ENCODE measurements at regions not wholly inside any gene's neighbourhood (a gene's known extent, or its start where the extent isn't known, plus 50 kb on each side); places are given as distances from the start of the nearest gene placed in this dataset.

DNA sequence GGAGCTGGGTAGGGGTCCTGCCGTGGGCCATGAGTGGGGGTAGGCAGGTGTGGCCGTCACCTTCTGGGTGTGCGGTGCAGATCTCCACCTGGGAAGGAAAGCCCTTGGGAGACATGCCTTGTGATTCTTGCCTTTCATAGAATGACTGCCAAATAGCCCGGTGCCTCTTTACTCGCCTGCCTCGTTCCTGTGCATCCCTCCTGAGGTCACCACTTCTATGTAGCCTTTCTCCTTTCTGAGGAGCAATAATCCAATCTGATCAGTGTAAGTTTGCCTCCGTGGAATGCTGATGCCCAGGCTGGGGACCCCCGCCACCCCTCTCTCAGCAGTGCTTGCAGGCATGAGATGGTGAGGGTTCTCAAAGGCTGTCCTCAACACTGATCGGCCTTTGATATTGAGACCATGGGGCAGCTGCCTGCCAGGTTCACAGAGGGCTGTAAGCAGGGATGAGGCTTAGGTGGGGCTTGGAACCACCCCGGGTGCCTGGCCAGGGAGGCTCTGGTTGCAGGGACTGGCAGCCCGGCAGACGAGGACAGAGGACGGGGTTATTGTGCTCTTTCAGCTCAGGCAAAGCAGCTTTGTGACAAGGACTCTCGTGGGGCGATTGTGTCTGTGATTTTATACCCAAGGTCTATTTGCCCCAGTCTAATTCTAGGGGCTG is 86.1 kb upstream of the WNT7B start:
- Histone ChIP-seq H3K4me2 (no peak overlapping the region), H3K27me3 (peaks cover 100% of the 10 kb centered on the region), H3K36me3 (no peaks in the 10 kb centered on the region), H3K27ac (no peak overlapping the region), H3F3A (ENCODE audit: low read depth) (no peaks in the 10 kb centered on the region), H2AFZ (replicated peaks) (no peak overlapping the region), H3K4me3 (no peak overlapping the region), H3K9ac (no peak overlapping the region), H3K4me1 (no peaks in the 10 kb centered on the region), H4K20me1 (ENCODE audit: low read depth) (no peaks in the 10 kb centered on the region), H3K79me2 (ENCODE audit: low read depth) (no peaks in the 10 kb centered on the region), H3K9me3 (ENCODE audit: low read depth) (no peaks in the 10 kb centered on the region)
- TF ChIP-seq EZH2phosphoT487 (IDR thresholded peaks at IDR 0.05) (no peak), EZH2 (IDR thresholded peaks at IDR 0.05) (no peak), CTCF (IDR thresholded peaks at IDR 0.05) (no peak)
- peaks cover 4% of the 10 kb centered on the region for H3K9me3 Mint-ChIP-seq
- no peak overlapping the region for H3K4me3 Mint-ChIP-seq
- H3K27ac Mint-ChIP-seq: no peak overlapping the region
- peaks cover 24% of the 10 kb centered on the region for H3K27me3 Mint-ChIP-seq (ENCODE audit: insufficient read depth, low read depth)
- H3K4me1 Mint-ChIP-seq: peaks cover 4% of the 10 kb centered on the region
- H3K36me3 Mint-ChIP-seq: no peaks in the 10 kb centered on the region
- no peak for DNase-seq (ENCODE audit: low spot score)

- no peak overlapping the region for H3K9ac ChIP-seq
- H3K4me1 ChIP-seq: no peaks in the 10 kb centered on the region
- H3K79me2 ChIP-seq (ENCODE audit: low read depth): no peaks in the 10 kb centered on the region
- H2AFZ ChIP-seq (replicated peaks): no peak overlapping the region
- H3K36me3 Mint-ChIP-seq: no peaks in the 10 kb centered on the region
- H3K9me3 ChIP-seq (ENCODE audit: low read depth): no peaks in the 10 kb centered on the region
- H3K36me3 ChIP-seq: no peaks in the 10 kb centered on the region
- no peak for DNase-seq (ENCODE audit: low spot score)
- no peak overlapping the region for H3K27ac Mint-ChIP-seq
- H3K4me3 ChIP-seq: no peak overlapping the region
- peaks cover 30% of the 10 kb centered on the region for H3K27me3 Mint-ChIP-seq (ENCODE audit: insufficient read depth, low read depth)
- H3K4me3 Mint-ChIP-seq: no peak overlapping the region
- peaks cover 4% of the 10 kb centered on the region for H3K9me3 Mint-ChIP-seq
- peaks cover 100% of the 10 kb centered on the region for H3K27me3 ChIP-seq
- H4K20me1 ChIP-seq (ENCODE audit: low read depth): peaks cover 3% of the 10 kb centered on the region
- H3K4me1 Mint-ChIP-seq: peaks cover 4% of the 10 kb centered on the region
- H3K27ac ChIP-seq: no peak overlapping the region
- H3F3A ChIP-seq (ENCODE audit: low read depth): peaks cover under 1% of the 10 kb centered on the region
- TF ChIP-seq CTCF (IDR thresholded peaks at IDR 0.05) (no peak), EZH2phosphoT487 (IDR thresholded peaks at IDR 0.05) (no peak), EZH2 (IDR thresholded peaks at IDR 0.05) (no peak)
- H3K4me2 ChIP-seq: no peak overlapping the region
Observed at GRCh38 chr22:46063846-46064227, 86.5 kb upstream of the PPARA start.

DNA sequence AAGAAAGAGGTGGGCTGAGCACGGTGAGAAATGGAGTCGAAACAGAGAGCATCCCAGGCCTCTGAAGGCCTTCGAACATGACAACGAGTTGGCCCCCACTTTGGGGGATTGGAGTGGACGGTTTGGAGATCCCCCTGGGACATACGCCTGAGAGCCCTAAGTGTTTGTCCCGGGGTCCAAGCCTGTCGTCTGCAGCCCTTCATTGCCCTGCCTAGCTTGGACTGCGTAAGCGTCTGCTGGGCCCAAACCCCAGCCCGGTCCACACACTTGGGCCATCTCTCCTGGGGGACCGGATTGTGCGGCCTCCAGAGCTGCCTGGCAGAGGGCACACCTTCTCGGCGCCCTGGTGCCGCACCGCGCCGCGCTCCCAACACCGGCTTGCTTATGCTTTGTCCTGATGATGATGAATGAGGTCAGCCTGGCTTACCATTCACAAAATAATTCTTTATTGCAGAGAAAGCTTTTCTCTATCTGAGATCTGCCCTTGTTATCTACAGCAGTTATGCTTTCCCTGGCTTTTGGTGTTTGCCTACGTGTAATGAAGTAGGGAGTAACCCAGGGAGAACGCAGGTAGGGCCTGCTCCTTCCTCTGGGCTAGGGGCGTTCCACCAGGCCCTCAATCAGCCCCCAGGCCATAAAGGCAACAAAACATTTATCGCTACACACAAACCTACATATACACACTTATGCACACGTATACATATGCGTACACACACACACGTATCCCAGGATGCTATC is 85.9 kb upstream of the PPARA start:
- H4K20me1 ChIP-seq (ENCODE audit: low read depth): peaks cover 8% of the 10 kb centered on the region
- no peaks in the 10 kb centered on the region for H3K9me3 ChIP-seq (ENCODE audit: low read depth)
- H3K4me1 Mint-ChIP-seq: peaks cover 4% of the 10 kb centered on the region
- H3K4me3 ChIP-seq: no peak overlapping the region
- H3K27ac Mint-ChIP-seq: no peak overlapping the region
- H3K79me2 ChIP-seq (ENCODE audit: low read depth): no peaks in the 10 kb centered on the region
- no peaks in the 10 kb centered on the region for H3K4me1 ChIP-seq
- H3K27me3 ChIP-seq: peaks cover 100% of the 10 kb centered on the region
- H3K9ac ChIP-seq: no peak overlapping the region
- no peak overlapping the region for H3K4me3 Mint-ChIP-seq
- no peak overlapping the region for H3K27ac ChIP-seq
- H3K36me3 Mint-ChIP-seq: no peaks in the 10 kb centered on the region
- H3K9me3 Mint-ChIP-seq: peaks cover 4% of the 10 kb centered on the region
- no peak for DNase-seq (ENCODE audit: low spot score)
- H3F3A ChIP-seq (ENCODE audit: low read depth): peaks cover 6% of the 10 kb centered on the region
- H2AFZ ChIP-seq (replicated peaks): no peak overlapping the region
- H3K36me3 ChIP-seq: no peaks in the 10 kb centered on the region
- TF ChIP-seq EZH2phosphoT487 (IDR thresholded peaks at IDR 0.05) (no peak), CTCF (IDR thresholded peaks at IDR 0.05) (no peak), EZH2 (IDR thresholded peaks at IDR 0.05) (no peak)
- peaks cover 35% of the 10 kb centered on the region for H3K27me3 Mint-ChIP-seq (ENCODE audit: insufficient read depth, low read depth)
- no peak overlapping the region for H3K4me2 ChIP-seq
